HG03066 (cell line): ENCODE measurements at regions not wholly inside any gene's neighbourhood (a gene's known extent, or its start where the extent isn't known, plus 50 kb on each side); places are given as distances from the start of the nearest gene placed in this dataset.

Source experiments
- ATAC-seq: cut with Tn5 transposase; IDR thresholded peaks from one replicate; pipeline ENCODE4 v1.9.1; 2021; ENCODE audit warnings: low read depth; ENCODE audit not compliant: unreplicated experiment

GRCh38 chr18:55838319-55838718 is 250.3 kb upstream of the TCF4 start:
- no peak for ATAC-seq

GRCh38 chr18:55833543-55833942 is 245.6 kb upstream of the TCF4 start:
- ATAC-seq, result no peak

- no peak for ATAC-seq
Observed at GRCh38 chr18:55830544-55830943, 242.6 kb upstream of the TCF4 start.

GRCh38 chr18:55821219-55821618 is 233.2 kb upstream of the TCF4 start:
- ATAC-seq, result no peak

GRCh38 chr18:55819448-55819847 is 231.5 kb upstream of the TCF4 start:
- no peak for ATAC-seq

GRCh38 chr18:55818284-55818683 is 230.3 kb upstream of the TCF4 start:
- no peak for ATAC-seq

- ATAC-seq, result no peak
Observed at GRCh38 chr18:55811925-55812324, 223.9 kb upstream of the TCF4 start.

- ATAC-seq, result no peak
Observed at GRCh38 chr18:55805666-55806065, 217.7 kb upstream of the TCF4 start.

GRCh38 chr18:55795101-55795669 is 207.2 kb upstream of the TCF4 start:
- no peak for ATAC-seq

- ATAC-seq, result no peak
Observed at GRCh38 chr18:55794288-55795052, 206.5 kb upstream of the TCF4 start.

GRCh38 chr18:55790296-55790695 is 202.3 kb upstream of the TCF4 start:
- ATAC-seq, result no peak

- no peak for ATAC-seq
Observed at GRCh38 chr18:55787536-55788073, 199.6 kb upstream of the TCF4 start.

- no peak for ATAC-seq
Observed at GRCh38 chr18:55786651-55787272, 198.8 kb upstream of the TCF4 start.

GRCh38 chr18:55783921-55784320 is 195.9 kb upstream of the TCF4 start:
- no peak for ATAC-seq

- ATAC-seq, result no peak
Observed at GRCh38 chr18:55781481-55781957, 193.5 kb upstream of the TCF4 start.

- no peak for ATAC-seq
Observed at GRCh38 chr18:55780586-55781071, 192.6 kb upstream of the TCF4 start.

GRCh38 chr18:55779691-55780585 is 191.9 kb upstream of the TCF4 start:
- no peak for ATAC-seq

- no peak for ATAC-seq
Observed at GRCh38 chr18:55778788-55779690, 191.0 kb upstream of the TCF4 start.

GRCh38 chr18:55777666-55778304 is 189.8 kb upstream of the TCF4 start:
- no peak for ATAC-seq
